ENCODE measurements at regions not wholly inside any gene's neighbourhood (a gene's known extent, or its start where the extent isn't known, plus 50 kb on each side); places are given as distances from the start of the nearest gene placed in this dataset.

- no peak for TF ChIP-seq POLR2A (IDR thresholded peaks at IDR 0.05)
- TF ChIP-seq, protein P1, sequence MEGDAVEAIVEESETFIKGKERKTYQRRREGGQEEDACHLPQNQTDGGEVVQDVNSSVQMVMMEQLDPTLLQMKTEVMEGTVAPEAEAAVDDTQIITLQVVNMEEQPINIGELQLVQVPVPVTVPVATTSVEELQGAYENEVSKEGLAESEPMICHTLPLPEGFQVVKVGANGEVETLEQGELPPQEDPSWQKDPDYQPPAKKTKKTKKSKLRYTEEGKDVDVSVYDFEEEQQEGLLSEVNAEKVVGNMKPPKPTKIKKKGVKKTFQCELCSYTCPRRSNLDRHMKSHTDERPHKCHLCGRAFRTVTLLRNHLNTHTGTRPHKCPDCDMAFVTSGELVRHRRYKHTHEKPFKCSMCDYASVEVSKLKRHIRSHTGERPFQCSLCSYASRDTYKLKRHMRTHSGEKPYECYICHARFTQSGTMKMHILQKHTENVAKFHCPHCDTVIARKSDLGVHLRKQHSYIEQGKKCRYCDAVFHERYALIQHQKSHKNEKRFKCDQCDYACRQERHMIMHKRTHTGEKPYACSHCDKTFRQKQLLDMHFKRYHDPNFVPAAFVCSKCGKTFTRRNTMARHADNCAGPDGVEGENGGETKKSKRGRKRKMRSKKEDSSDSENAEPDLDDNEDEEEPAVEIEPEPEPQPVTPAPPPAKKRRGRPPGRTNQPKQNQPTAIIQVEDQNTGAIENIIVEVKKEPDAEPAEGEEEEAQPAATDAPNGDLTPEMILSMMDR (IDR thresholded peaks at IDR 0.05 in 8 of 11, conservative IDR thresholded peaks at IDR 0.05 in 3 of 11): no peak
Measured at GRCh38 chr10:120749856-120750566, 101.2 kb upstream of the WDR11 start.

Data from spleen (tissue), 7 donors.